ENCODE measurements at regions not wholly inside any gene's neighbourhood (a gene's known extent, or its start where the extent isn't known, plus 50 kb on each side); places are given as distances from the start of the nearest gene placed in this dataset.

DNA sequence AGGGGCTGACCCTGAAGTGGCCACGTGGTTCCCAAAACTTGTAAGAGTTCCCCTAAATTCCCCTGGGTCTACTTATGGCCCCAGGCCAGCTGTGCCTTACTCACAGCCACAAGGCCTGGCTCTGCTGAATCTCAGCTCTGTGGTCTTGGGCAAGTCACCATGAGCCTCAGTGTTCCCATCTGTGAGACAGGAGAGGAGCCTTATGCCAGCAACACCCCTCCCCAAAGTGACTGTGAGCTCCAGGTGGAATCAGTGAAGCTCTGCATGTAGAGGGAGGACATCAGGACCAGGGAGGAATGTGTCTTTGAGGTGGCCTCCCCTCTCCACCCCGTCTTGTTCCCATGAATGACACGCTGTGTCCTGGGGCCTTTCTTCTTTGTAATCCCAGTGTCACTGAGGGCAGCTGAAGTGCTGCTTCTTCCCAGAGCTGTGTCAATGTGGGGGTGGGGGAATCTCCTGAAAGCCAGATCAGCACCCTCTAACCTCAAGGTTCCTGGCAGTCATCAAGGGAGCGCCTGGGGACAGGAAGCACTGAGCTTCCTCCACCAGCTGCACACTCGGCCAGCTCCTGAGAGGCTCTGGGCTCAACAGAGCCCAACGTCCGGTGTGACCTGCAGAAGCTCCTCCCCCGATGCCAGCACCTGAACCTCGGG lies 258.9 kb downstream of the UACA start:
- TF ChIP-seq CTCF (IDR thresholded peaks at IDR 0.05) (no peak), POLR2AphosphoS5 (IDR thresholded peaks at IDR 0.05) (no peak), POLR2A (IDR thresholded peaks at IDR 0.05; ENCODE audit: low read depth) (no peak), EP300 (IDR thresholded peaks at IDR 0.05) (no peak)
